HL-60 (cell line): ENCODE measurements at regions not wholly inside any gene's neighbourhood (a gene's known extent, or its start where the extent isn't known, plus 50 kb on each side); places are given as distances from the start of the nearest gene placed in this dataset.

Experiments
- DNase-seq, 2 experiments: peaks; one replicate each; pipeline ENCODE4 v3.0.0-alpha.2; 2010 to 2020; ENCODE audit warnings: low read depth in 1 of 2, low spot score in 1 of 2
- H3K27ac ChIP-seq: fragments of 250-450 bp; sonication (Bioruptor Pico); replicated peaks from 2 replicates; pipeline ENCODE4 v1.5.1; 2020; ENCODE audit warnings: mild to moderate bottlenecking, moderate library complexity
- H3K27me3 ChIP-seq: fragments of 250-450 bp; sonication (Bioruptor Pico); 2 replicates; pipeline ENCODE4 v1.5.1; 2021; ENCODE audit warnings: mild to moderate bottlenecking, moderate library complexity; ENCODE audit not compliant: insufficient read depth, poor library complexity, severe bottlenecking
- H3K4me3 ChIP-seq: replicated peaks from 2 replicates; pipeline ENCODE4 v1.5.1; 2011; ENCODE audit warnings: mild to moderate bottlenecking, control low read depth, low read length; ENCODE audit not compliant: insufficient read depth
- CTCF ChIP-seq: IDR thresholded peaks from one replicate; pipeline ENCODE4 v1.5.1; 2011; ENCODE audit warnings: low read length, control low read depth, inconsistent platforms; ENCODE audit not compliant: insufficient read depth
- GABPA ChIP-seq: IDR thresholded peaks from 2 replicates; pipeline ENCODE4 v1.6.1; 2012; ENCODE audit warnings: low read depth
- POLR2AphosphoS5 ChIP-seq: IDR thresholded peaks from 2 replicates; pipeline ENCODE4 v1.6.1; 2012; ENCODE audit warnings: low read depth
- REST ChIP-seq: IDR thresholded peaks from 2 replicates; pipeline ENCODE4 v1.6.1; 2012; ENCODE audit warnings: low read depth; ENCODE audit not compliant: insufficient replicate concordance
- SPI1 ChIP-seq: IDR thresholded peaks from 2 replicates; pipeline ENCODE4 v1.6.1; 2012; ENCODE audit warnings: low read depth, mild to moderate bottlenecking, borderline replicate concordance

GRCh38 chr3:150184426-150185071 is 213.9 kb upstream of the PFN2 start:
- no peak for TF ChIP-seq REST
- TF ChIP-seq SPI1: no peak
- no peak for TF ChIP-seq POLR2AphosphoS5
- no peak for TF ChIP-seq GABPA
- no peak for TF ChIP-seq CTCF
- H3K4me3 ChIP-seq: no peak overlapping the region
- DNase-seq: no peak
- H3K27ac ChIP-seq: no peak overlapping the region
- peaks cover 2% of the 10 kb centered on the region for H3K27me3 ChIP-seq

GRCh38 chr3:150183678-150184425 is 213.2 kb upstream of the PFN2 start:
- TF ChIP-seq POLR2AphosphoS5 (no peak), CTCF (peak; percentile 42), GABPA (no peak)
- H3K4me3 ChIP-seq: no peak overlapping the region; the same call in 1 of the 2 replicates
- H3K27ac ChIP-seq: no peak overlapping the region
- DNase-seq: peak; percentile 17 to 62
- H3K27me3 ChIP-seq: peaks cover 4% of the 10 kb centered on the region

- TF ChIP-seq REST (no peak), CTCF (no peak)
- Histone ChIP-seq H3K4me3 (no peak overlapping the region), H3K27ac (no peak overlapping the region), H3K27me3 (peaks cover 6% of the 10 kb centered on the region)
- no peak for DNase-seq
These were observed 209.6 kb upstream of the PFN2 start for GRCh38 chr3:150180334-150180733.

- no peak overlapping the region for H3K27ac ChIP-seq
- TF ChIP-seq GABPA (no peak), CTCF (no peak), POLR2AphosphoS5 (no peak), SPI1 (no peak)
- no peak for DNase-seq
- H3K27me3 ChIP-seq: peaks cover 6% of the 10 kb centered on the region
- H3K4me3 ChIP-seq: no peak overlapping the region
These were observed 208.6 kb upstream of the PFN2 start for GRCh38 chr3:150179330-150179729.
